ENCODE measurements at regions not wholly inside any gene's neighbourhood (a gene's known extent, or its start where the extent isn't known, plus 50 kb on each side); places are given as distances from the start of the nearest gene placed in this dataset.

DNA sequence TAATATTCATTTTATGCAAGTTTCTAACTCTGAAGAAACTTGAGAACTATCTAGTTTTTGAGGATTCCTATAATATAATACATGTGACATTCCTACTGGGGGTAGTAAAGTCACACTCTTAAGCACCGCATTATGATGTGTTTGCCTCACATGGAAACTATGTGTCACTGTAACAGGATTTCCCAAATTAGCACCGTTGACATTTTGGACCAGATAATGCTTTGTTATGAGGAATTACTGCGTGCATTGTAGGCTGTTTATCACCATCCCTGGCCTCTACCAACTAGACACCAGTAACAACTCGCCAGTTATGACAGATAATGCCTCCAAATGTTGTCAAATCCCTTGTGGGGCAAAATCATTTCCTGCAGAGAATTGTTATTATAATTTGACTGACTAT, 267.8 kb downstream of the RAP2B start:
- no peaks in the 10 kb centered on the region for H3K36me3 ChIP-seq
- DNase-seq (ENCODE audit: low spot score in 2 of 2): no peak
- no peaks in the 10 kb centered on the region for H3K4me1 ChIP-seq
- no peaks in the 10 kb centered on the region for H3K9me3 ChIP-seq
- TF ChIP-seq CTCF (IDR thresholded peaks at IDR 0.05): no peak
- H3K27ac ChIP-seq: no peak overlapping the region
- WGBS: 48% methylated on average over 4 of the region's 4 CpGs
- H3K27me3 ChIP-seq: no peaks in the 10 kb centered on the region
- H3K4me3 ChIP-seq: no peak overlapping the region

- Histone ChIP-seq H3K27ac (no peak overlapping the region), H3K4me1 (no peaks in the 10 kb centered on the region), H3K27me3 (no peaks in the 10 kb centered on the region), H3K4me3 (no peak overlapping the region), H3K9me3 (no peaks in the 10 kb centered on the region), H3K36me3 (no peaks in the 10 kb centered on the region)
- TF ChIP-seq EP300 (IDR thresholded peaks at IDR 0.05) (no peak), CTCF (IDR thresholded peaks at IDR 0.05) (no peak), POLR2AphosphoS5 (IDR thresholded peaks at IDR 0.05) (no peak), POLR2A (IDR thresholded peaks at IDR 0.05) (no peak)
- no peak for DNase-seq (ENCODE audit: low spot score in 2 of 2)
- WGBS: 82% methylated on average over 1 of the region's 1 CpG
Measured at GRCh38 chr3:153431076-153431475, 269.1 kb downstream of the RAP2B start.

GRCh38 chr3:153437666-153438065, 275.6 kb downstream of the RAP2B start:
- Histone ChIP-seq H3K27ac (no peak overlapping the region), H3K9me3 (no peaks in the 10 kb centered on the region), H3K36me3 (no peaks in the 10 kb centered on the region), H3K27me3 (no peaks in the 10 kb centered on the region), H3K4me1 (no peaks in the 10 kb centered on the region), H3K4me3 (no peak overlapping the region)
- no peak for TF ChIP-seq EP300 (IDR thresholded peaks at IDR 0.05)
- no peak for TF ChIP-seq CTCF (IDR thresholded peaks at IDR 0.05)
- TF ChIP-seq POLR2AphosphoS5 (IDR thresholded peaks at IDR 0.05): no peak
- no peak for TF ChIP-seq POLR2A (IDR thresholded peaks at IDR 0.05)
- WGBS: 43% methylated on average over 2 of the region's 2 CpGs
- no peak for DNase-seq (ENCODE audit: low spot score in 2 of 2)

DNA sequence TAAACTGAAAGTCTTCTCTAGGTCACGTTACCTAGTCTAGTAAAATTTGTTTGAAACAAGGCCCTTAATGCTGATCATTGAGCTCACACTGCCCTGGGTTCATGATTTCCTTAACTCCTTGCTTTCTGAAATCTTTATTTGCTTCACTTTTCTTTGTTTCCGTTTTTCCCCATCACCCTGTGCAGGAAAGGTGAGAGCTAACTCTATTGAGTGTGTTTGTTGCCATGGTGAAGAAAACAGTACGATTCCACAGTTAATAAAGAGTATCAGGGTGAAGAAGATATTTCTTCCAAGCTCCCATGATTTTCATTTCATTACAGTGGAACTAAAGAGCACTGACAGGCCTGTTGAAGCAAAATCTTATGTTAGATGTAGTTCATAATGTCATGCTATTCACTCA, 276.2 kb downstream of the RAP2B start:
- no peaks in the 10 kb centered on the region for H3K4me1 ChIP-seq
- H3K9me3 ChIP-seq: no peaks in the 10 kb centered on the region
- no peak for DNase-seq (ENCODE audit: low spot score in 2 of 2)
- TF ChIP-seq POLR2AphosphoS5 (IDR thresholded peaks at IDR 0.05) (no peak), CTCF (IDR thresholded peaks at IDR 0.05) (no peak), POLR2A (IDR thresholded peaks at IDR 0.05) (no peak), EP300 (IDR thresholded peaks at IDR 0.05) (no peak)
- H3K27ac ChIP-seq: no peak overlapping the region
- 92% methylated on average over 3 of the region's 3 CpGs for WGBS
- H3K36me3 ChIP-seq: no peaks in the 10 kb centered on the region
- no peak overlapping the region for H3K4me3 ChIP-seq
- H3K27me3 ChIP-seq: no peaks in the 10 kb centered on the region

GRCh38 chr3:153439780-153440179, 277.8 kb downstream of the RAP2B start:
- 87% methylated on average over 3 of the region's 3 CpGs for WGBS
- no peaks in the 10 kb centered on the region for H3K27me3 ChIP-seq
- H3K9me3 ChIP-seq: no peaks in the 10 kb centered on the region
- no peaks in the 10 kb centered on the region for H3K4me1 ChIP-seq
- no peaks in the 10 kb centered on the region for H3K36me3 ChIP-seq
- no peak overlapping the region for H3K27ac ChIP-seq
- TF ChIP-seq POLR2AphosphoS5 (IDR thresholded peaks at IDR 0.05) (no peak), POLR2A (IDR thresholded peaks at IDR 0.05) (no peak), EP300 (IDR thresholded peaks at IDR 0.05) (no peak), CTCF (IDR thresholded peaks at IDR 0.05) (no peak)
- H3K4me3 ChIP-seq: no peak overlapping the region
- no peak for DNase-seq (ENCODE audit: low spot score in 2 of 2)

Measured in suprapubic skin (tissue), 4 donors.